Renal cortex interstitium (tissue), 11 donors: ENCODE measurements at regions not wholly inside any gene's neighbourhood (a gene's known extent, or its start where the extent isn't known, plus 50 kb on each side); places are given as distances from the start of the nearest gene placed in this dataset.
"Not testable (repeated sequence)": the region's sequence is repeated elsewhere in the genome, so short reads cannot be mapped to it uniquely, and the experiment has no call there.

Source experiments
- DNase-seq, 11 donors: peaks; one replicate each; pipeline ENCODE4 v3.0.0-alpha.2; 2013; ENCODE audit warnings: low read depth in 9 of 11, low spot score in 4 of 11; ENCODE audit errors: extremely low read depth in 1 of 11

DNA sequence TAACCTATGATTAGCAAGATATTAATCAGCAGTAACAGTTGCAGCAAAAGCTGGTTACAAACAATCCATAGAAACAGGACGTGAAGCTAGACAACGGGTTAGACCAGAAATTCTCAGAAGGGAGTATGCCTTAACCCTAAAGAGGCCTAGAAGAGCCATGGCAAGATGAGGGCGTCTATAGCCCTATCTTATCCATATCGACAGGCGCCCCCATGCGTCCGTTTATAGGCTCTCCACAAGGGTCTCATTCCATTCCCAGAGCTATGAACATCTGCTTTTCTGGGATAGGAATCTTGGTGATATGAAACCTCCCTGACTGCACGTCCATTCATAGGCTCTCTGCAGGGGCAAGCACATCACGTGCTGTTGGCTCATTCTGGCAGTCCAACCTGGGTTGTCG is 109.2 kb upstream of the OR13F1 start:
- not testable (repeated sequence) for DNase-seq

DNA sequence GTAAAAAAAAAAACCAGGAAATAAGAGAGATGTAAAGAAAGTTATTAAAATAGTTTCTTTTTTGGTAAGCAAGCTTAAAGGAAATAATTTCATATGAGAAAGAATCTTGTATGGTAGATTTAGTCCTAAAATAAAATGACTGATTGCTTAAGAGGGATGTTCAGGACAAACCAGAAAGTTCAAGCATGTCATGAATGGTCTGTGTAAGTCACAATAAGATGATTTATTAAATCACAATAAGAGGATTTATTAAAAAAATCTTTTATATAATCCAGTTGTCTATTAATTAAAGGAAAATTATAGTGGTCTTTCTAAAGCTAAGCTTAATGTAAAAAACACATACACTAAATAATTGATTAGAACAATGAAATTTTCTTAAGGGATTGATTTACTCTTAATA is 91.8 kb upstream of the OR13F1 start:
- no peak for DNase-seq

DNA sequence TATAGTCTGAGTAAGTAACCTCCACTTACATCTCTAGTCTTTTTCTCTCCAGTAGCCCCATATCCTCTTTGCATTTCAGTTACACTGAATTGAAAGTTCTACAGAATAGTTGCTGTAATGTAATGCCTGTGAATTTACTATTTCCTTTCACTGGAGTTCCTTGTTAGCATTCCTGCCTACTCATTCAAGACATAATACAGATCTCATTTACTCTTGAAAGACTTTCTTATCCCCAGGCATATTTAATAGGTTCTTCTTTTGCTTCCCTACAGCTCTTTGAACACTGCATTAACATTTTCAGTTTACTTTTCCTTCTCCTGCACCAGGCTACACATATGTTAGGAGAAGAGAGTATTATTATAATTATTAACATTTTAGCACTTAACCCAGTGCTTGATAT is 87.6 kb upstream of the OR13F1 start:
- no peak for DNase-seq

DNA sequence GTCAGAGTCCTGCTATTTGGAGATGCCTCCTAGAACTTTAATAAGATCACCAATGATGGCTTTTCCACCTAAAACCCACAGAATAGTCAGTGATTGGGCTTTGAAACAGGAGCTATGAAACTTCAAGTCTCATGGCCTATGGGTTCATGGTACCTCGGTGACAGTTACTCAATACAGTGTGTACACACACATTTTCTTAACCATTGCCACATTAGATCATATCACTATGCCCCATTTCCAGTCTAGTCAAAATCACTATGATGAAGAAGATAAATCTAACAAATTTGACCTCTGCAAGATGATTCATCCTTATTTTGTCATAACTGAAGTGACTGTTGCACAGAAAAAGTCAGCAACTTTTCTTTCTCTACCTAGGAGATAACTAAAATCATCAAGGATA is 86.8 kb upstream of the OR13F1 start:
- DNase-seq = no peak

DNA sequence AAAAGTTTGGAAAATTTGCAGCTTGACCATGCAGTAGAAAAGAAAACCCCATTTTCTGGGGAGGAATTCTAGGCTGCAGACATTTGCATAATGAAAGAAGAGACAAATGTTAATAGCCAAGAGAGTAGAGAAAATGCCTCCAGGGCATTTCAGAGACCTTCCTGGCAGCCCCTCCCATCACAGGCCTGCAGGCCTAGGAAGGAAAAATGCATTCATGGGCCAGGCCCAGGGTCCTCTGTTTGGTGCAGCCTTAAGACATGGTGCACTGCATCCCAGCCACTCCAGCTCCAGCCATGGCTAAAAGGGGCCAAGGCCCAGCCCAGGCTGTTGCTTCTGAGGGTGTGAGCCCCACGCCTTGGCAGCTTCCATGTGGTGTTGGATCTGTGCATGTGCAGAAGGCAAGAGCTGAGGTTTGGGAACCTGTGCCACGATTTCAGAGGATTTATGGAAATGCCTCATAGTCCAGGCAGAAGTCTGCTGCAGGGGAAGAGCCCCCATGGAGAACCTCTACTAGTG is 75.0 kb upstream of the OR13F1 start:
- no peak for DNase-seq

DNA sequence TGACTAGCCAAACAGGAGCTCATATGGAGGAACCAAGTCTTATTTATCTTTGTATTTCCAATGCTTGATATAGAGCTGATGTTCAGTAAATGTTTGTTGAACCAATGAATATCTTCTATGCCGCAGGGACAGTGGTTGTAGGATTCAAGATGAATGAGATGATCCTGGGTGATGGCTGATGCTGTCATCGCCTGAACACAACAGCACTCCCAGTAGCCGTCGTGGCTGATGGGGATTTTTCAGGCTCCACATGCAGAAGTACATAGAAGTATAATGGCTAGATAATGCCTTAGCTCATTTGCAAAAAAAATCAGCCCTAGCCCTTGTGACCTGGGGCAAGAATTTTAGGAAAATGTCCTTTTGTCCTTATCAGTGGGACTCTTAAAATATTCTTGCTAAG is 69.0 kb upstream of the OR13F1 start:
- no peak for DNase-seq

DNA sequence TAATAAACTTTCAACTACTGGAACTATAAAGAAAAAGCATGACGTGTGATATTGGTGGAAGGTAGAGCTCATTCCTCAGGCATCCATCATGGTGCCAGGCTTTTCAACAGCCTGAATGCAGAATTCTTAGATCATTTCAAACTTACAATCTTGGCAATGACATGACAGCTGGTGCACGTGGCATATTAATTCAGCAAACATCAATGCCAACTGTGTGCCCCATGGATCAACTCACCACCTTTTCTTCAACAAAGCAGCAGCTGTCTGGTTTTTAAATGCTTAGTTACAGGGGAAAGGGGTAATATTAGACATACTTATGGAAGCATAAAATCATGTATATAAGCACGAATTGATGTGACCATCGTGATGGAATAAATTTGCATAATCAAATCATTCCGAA is 56.0 kb upstream of the OR13F1 start:
- DNase-seq = no peak
